ENCODE measurements at regions not wholly inside any gene's neighbourhood (a gene's known extent, or its start where the extent isn't known, plus 50 kb on each side); places are given as distances from the start of the nearest gene placed in this dataset.
A peak's percentile ranks its signal among the peaks of the same experiment; 100 is the strongest.

GRCh38 chr15:67892559-67893377 is 52.9 kb upstream of the RNU6-1 start:
- DNase-seq = no peak

- no peak for DNase-seq
These were observed 55.4 kb upstream of the RNU6-1 start for GRCh38 chr15:67895237-67895636.

GRCh38 chr15:67897646-67898339 is 57.9 kb upstream of the RNU6-1 start:
- DNase-seq = no peak

- DNase-seq = no peak
These were observed 59.9 kb upstream of the RNU6-1 start for GRCh38 chr15:67899596-67900283.

GRCh38 chr15:67900621-67901147 is 60.8 kb upstream of the RNU6-1 start:
- no peak for DNase-seq

GRCh38 chr15:67901922-67902321 is 62.1 kb upstream of the RNU6-1 start:
- DNase-seq = no peak

GRCh38 chr15:67902579-67903009 is 62.7 kb upstream of the RNU6-1 start:
- DNase-seq = no peak

- no peak for DNase-seq
These were observed 63.9 kb upstream of the RNU6-1 start for GRCh38 chr15:67903708-67904107.

GRCh38 chr15:67905628-67906027 is 65.8 kb upstream of the RNU6-1 start:
- DNase-seq = no peak

- DNase-seq = no peak
These were observed 66.5 kb upstream of the RNU6-1 start for GRCh38 chr15:67906382-67906781.

- DNase-seq = peak in 27 of 58 donors; percentile 3 to 83 (median 15)
These were observed 67.4 kb upstream of the RNU6-1 start for GRCh38 chr15:67907184-67907723.

- DNase-seq = no peak
These were observed 68.9 kb upstream of the RNU6-1 start for GRCh38 chr15:67908756-67909155.

GRCh38 chr15:67911727-67912126 is 71.9 kb upstream of the RNU6-1 start:
- no peak for DNase-seq

GRCh38 chr15:67914028-67914427 is 74.2 kb upstream of the RNU6-1 start:
- DNase-seq = no peak

- DNase-seq = peak in 32 of 58 donors; percentile 2 to 55 (median 16)
These were observed 75.0 kb upstream of the RNU6-1 start for GRCh38 chr15:67914537-67915460.

- peak in 38 of 58 donors; percentile 4 to 79 (median 21) for DNase-seq
These were observed 75.9 kb upstream of the RNU6-1 start for GRCh38 chr15:67915461-67916374.

GRCh38 chr15:67916565-67916964 is 76.7 kb upstream of the RNU6-1 start:
- no peak for DNase-seq

GRCh38 chr15:67917037-67917436 is 77.2 kb upstream of the RNU6-1 start:
- peak in 4 of 58 donors; percentile 11 to 23 (median 15) for DNase-seq

- DNase-seq = no peak
These were observed 77.8 kb upstream of the RNU6-1 start for GRCh38 chr15:67917636-67918035.
